ENCODE measurements at regions not wholly inside any gene's neighbourhood (a gene's known extent, or its start where the extent isn't known, plus 50 kb on each side); places are given as distances from the start of the nearest gene placed in this dataset.

GRCh38 chr5:12313602-12314001 lies 409.4 kb upstream of the CTNND2 start:
- Mint-ChIP-seq H3K27ac (no peak overlapping the region), H3K36me3 (ENCODE audit: low read depth) (no peaks in the 10 kb centered on the region), H3K4me1 (ENCODE audit: low read depth) (no peaks in the 10 kb centered on the region), H3K27me3 (ENCODE audit: low read depth) (no peaks in the 10 kb centered on the region), H3K4me3 (no peak overlapping the region), H3K9me3 (peaks cover 7% of the 10 kb centered on the region)

GRCh38 chr5:12312343-12312742 lies 408.1 kb upstream of the CTNND2 start:
- no peak overlapping the region for H3K27ac Mint-ChIP-seq
- H3K4me3 Mint-ChIP-seq: no peak overlapping the region
- peaks cover 7% of the 10 kb centered on the region for H3K9me3 Mint-ChIP-seq
- no peaks in the 10 kb centered on the region for H3K4me1 Mint-ChIP-seq (ENCODE audit: low read depth)
- no peaks in the 10 kb centered on the region for H3K36me3 Mint-ChIP-seq (ENCODE audit: low read depth)
- H3K27me3 Mint-ChIP-seq (ENCODE audit: low read depth): no peaks in the 10 kb centered on the region

- Mint-ChIP-seq H3K36me3 (ENCODE audit: low read depth) (no peaks in the 10 kb centered on the region), H3K9me3 (peaks cover 26% of the 10 kb centered on the region), H3K4me3 (no peak overlapping the region), H3K4me1 (ENCODE audit: low read depth) (no peaks in the 10 kb centered on the region), H3K27me3 (ENCODE audit: low read depth) (no peaks in the 10 kb centered on the region), H3K27ac (no peak overlapping the region)
These were observed 389.9 kb upstream of the CTNND2 start for GRCh38 chr5:12294151-12294550.

- H3K9me3 Mint-ChIP-seq: peaks cover 34% of the 10 kb centered on the region
- no peaks in the 10 kb centered on the region for H3K36me3 Mint-ChIP-seq (ENCODE audit: low read depth)
These were observed 388.5 kb upstream of the CTNND2 start for GRCh38 chr5:12292610-12293204.

GRCh38 chr5:12284604-12285003 lies 380.4 kb upstream of the CTNND2 start:
- no peaks in the 10 kb centered on the region for H3K36me3 Mint-ChIP-seq (ENCODE audit: low read depth)
- no peaks in the 10 kb centered on the region for H3K27me3 Mint-ChIP-seq (ENCODE audit: low read depth)
- H3K4me1 Mint-ChIP-seq (ENCODE audit: low read depth): no peaks in the 10 kb centered on the region
- no peak overlapping the region for H3K4me3 Mint-ChIP-seq
- peaks cover 21% of the 10 kb centered on the region for H3K9me3 Mint-ChIP-seq
- no peak overlapping the region for H3K27ac Mint-ChIP-seq

More at GRCh38 chr5:12292610-12293204, 388.5 kb upstream of the CTNND2 start:
- H3K4me3 Mint-ChIP-seq: no peak overlapping the region
- no peaks in the 10 kb centered on the region for H3K27me3 Mint-ChIP-seq (ENCODE audit: low read depth)
- no peak overlapping the region for H3K27ac Mint-ChIP-seq
- no peaks in the 10 kb centered on the region for H3K4me1 Mint-ChIP-seq (ENCODE audit: low read depth)

GRCh38 chr5:12277504-12278192 lies 373.4 kb upstream of the CTNND2 start:
- Mint-ChIP-seq H3K4me1 (ENCODE audit: low read depth) (no peaks in the 10 kb centered on the region), H3K27ac (no peak overlapping the region), H3K27me3 (ENCODE audit: low read depth) (no peaks in the 10 kb centered on the region), H3K4me3 (no peak overlapping the region), H3K36me3 (ENCODE audit: low read depth) (no peaks in the 10 kb centered on the region), H3K9me3 (peaks cover 11% of the 10 kb centered on the region)

- Mint-ChIP-seq H3K27ac (no peak overlapping the region), H3K36me3 (ENCODE audit: low read depth) (no peaks in the 10 kb centered on the region), H3K4me3 (no peak overlapping the region), H3K9me3 (peaks cover 11% of the 10 kb centered on the region), H3K4me1 (ENCODE audit: low read depth) (no peaks in the 10 kb centered on the region), H3K27me3 (ENCODE audit: low read depth) (no peaks in the 10 kb centered on the region)
These were observed 370.0 kb upstream of the CTNND2 start for GRCh38 chr5:12274236-12274635.

- peaks cover 15% of the 10 kb centered on the region for H3K9me3 Mint-ChIP-seq
These were observed 368.1 kb upstream of the CTNND2 start for GRCh38 chr5:12272389-12272788.

GRCh38 chr5:12270914-12271313 lies 366.7 kb upstream of the CTNND2 start:
- Mint-ChIP-seq H3K9me3 (peaks cover 12% of the 10 kb centered on the region), H3K4me3 (no peak overlapping the region), H3K27ac (no peak overlapping the region)

More at GRCh38 chr5:12272389-12272788, 368.1 kb upstream of the CTNND2 start:
- H3K27ac Mint-ChIP-seq: no peak overlapping the region
- H3K36me3 Mint-ChIP-seq (ENCODE audit: low read depth): no peaks in the 10 kb centered on the region
- no peaks in the 10 kb centered on the region for H3K27me3 Mint-ChIP-seq (ENCODE audit: low read depth)
- H3K4me3 Mint-ChIP-seq: no peak overlapping the region
- H3K4me1 Mint-ChIP-seq (ENCODE audit: low read depth): no peaks in the 10 kb centered on the region

GRCh38 chr5:12269164-12269563 lies 364.9 kb upstream of the CTNND2 start:
- Mint-ChIP-seq H3K4me3 (no peak overlapping the region), H3K4me1 (ENCODE audit: low read depth) (no peaks in the 10 kb centered on the region), H3K27ac (no peak overlapping the region), H3K9me3 (peaks cover 13% of the 10 kb centered on the region), H3K36me3 (ENCODE audit: low read depth) (no peaks in the 10 kb centered on the region), H3K27me3 (ENCODE audit: low read depth) (no peaks in the 10 kb centered on the region)

More at GRCh38 chr5:12270914-12271313, 366.7 kb upstream of the CTNND2 start:
- Mint-ChIP-seq H3K36me3 (ENCODE audit: low read depth) (no peaks in the 10 kb centered on the region), H3K4me1 (ENCODE audit: low read depth) (no peaks in the 10 kb centered on the region), H3K27me3 (ENCODE audit: low read depth) (no peaks in the 10 kb centered on the region)

- Mint-ChIP-seq H3K36me3 (ENCODE audit: low read depth) (no peaks in the 10 kb centered on the region), H3K27me3 (ENCODE audit: low read depth) (no peaks in the 10 kb centered on the region), H3K4me1 (ENCODE audit: low read depth) (no peaks in the 10 kb centered on the region), H3K4me3 (no peak overlapping the region), H3K9me3 (peaks cover 14% of the 10 kb centered on the region), H3K27ac (no peak overlapping the region)
These were observed 354.3 kb upstream of the CTNND2 start for GRCh38 chr5:12258549-12258948.

- no peak overlapping the region for H3K27ac Mint-ChIP-seq
These were observed 346.2 kb upstream of the CTNND2 start for GRCh38 chr5:12250454-12250853.

GRCh38 chr5:12248831-12249230 lies 344.6 kb upstream of the CTNND2 start:
- peaks cover 24% of the 10 kb centered on the region for H3K9me3 Mint-ChIP-seq
- H3K36me3 Mint-ChIP-seq (ENCODE audit: low read depth): no peaks in the 10 kb centered on the region
- H3K27me3 Mint-ChIP-seq (ENCODE audit: low read depth): no peaks in the 10 kb centered on the region
- H3K4me3 Mint-ChIP-seq: no peak overlapping the region
- no peak overlapping the region for H3K27ac Mint-ChIP-seq
- H3K4me1 Mint-ChIP-seq (ENCODE audit: low read depth): no peaks in the 10 kb centered on the region

More at GRCh38 chr5:12250454-12250853, 346.2 kb upstream of the CTNND2 start:
- Mint-ChIP-seq H3K27me3 (ENCODE audit: low read depth) (no peaks in the 10 kb centered on the region), H3K4me3 (no peak overlapping the region), H3K4me1 (ENCODE audit: low read depth) (no peaks in the 10 kb centered on the region), H3K9me3 (peaks cover 19% of the 10 kb centered on the region), H3K36me3 (ENCODE audit: low read depth) (no peaks in the 10 kb centered on the region)

GRCh38 chr5:12246036-12246435 lies 341.8 kb upstream of the CTNND2 start:
- H3K27me3 Mint-ChIP-seq (ENCODE audit: low read depth): no peaks in the 10 kb centered on the region
- H3K9me3 Mint-ChIP-seq: peaks cover 33% of the 10 kb centered on the region
- no peaks in the 10 kb centered on the region for H3K4me1 Mint-ChIP-seq (ENCODE audit: low read depth)
- H3K36me3 Mint-ChIP-seq (ENCODE audit: low read depth): no peaks in the 10 kb centered on the region
- no peak overlapping the region for H3K4me3 Mint-ChIP-seq
- H3K27ac Mint-ChIP-seq: no peak overlapping the region

- Mint-ChIP-seq H3K36me3 (ENCODE audit: low read depth) (no peaks in the 10 kb centered on the region), H3K4me3 (no peak overlapping the region), H3K9me3 (peaks cover 33% of the 10 kb centered on the region), H3K27me3 (ENCODE audit: low read depth) (no peaks in the 10 kb centered on the region), H3K4me1 (ENCODE audit: low read depth) (no peaks in the 10 kb centered on the region), H3K27ac (no peak overlapping the region)
These were observed 341.2 kb upstream of the CTNND2 start for GRCh38 chr5:12245429-12245828.
